ENCODE measurements at regions not wholly inside any gene's neighbourhood (a gene's known extent, or its start where the extent isn't known, plus 50 kb on each side); places are given as distances from the start of the nearest gene placed in this dataset.
"Not testable (repeated sequence)": the region's sequence is repeated elsewhere in the genome, so short reads cannot be mapped to it uniquely, and the experiment has no call there.

DNA sequence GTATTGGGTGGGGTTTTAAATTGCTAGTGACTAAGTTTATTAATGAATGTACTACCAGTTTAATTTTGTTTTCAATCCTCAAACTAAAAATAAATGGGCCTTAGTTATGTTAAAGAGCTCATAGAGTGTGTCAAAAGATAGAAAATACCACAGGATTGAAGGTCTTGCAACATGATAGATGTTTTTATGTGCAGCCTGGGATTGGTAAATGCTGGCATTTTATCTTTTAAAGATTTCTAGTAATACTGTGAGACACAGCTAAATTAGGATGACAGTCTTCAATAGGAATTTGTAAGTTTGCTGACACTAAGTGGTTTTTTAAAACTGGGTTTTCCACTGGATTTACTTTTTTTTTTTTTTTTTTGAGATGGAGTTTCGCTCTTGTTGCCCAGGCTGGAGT, 122.3 kb downstream of the HAUS1 start:
- H3K4me3 ChIP-seq (ENCODE audit: low read length): no peak overlapping the region
- H3K27ac ChIP-seq (ENCODE audit: low read length): no peak overlapping the region
- H3K4me1 ChIP-seq (ENCODE audit: control insufficient read depth, insufficient read depth, low read length): no peaks in the 10 kb centered on the region
- peaks cover 4% of the 10 kb centered on the region for H3K36me3 ChIP-seq (ENCODE audit: control insufficient read depth, insufficient read depth, low read length)
- no peaks in the 10 kb centered on the region for H3K27me3 ChIP-seq (ENCODE audit: control insufficient read depth, insufficient read depth, low read length)
- no peaks in the 10 kb centered on the region for H3K9me3 ChIP-seq (ENCODE audit: control insufficient read depth, low read depth, low read length)
- no peak for DNase-seq
- WGBS (ENCODE audit: insufficient coverage, low lambda C conversion rate): no CpG with 5 or more reads among the region's 1 CpG

GRCh38 chr18:46229641-46230040, 125.5 kb downstream of the HAUS1 start:
- DNase-seq; H3K27me3 ChIP-seq (ENCODE audit: control insufficient read depth, insufficient read depth, low read length); H3K4me1 ChIP-seq (ENCODE audit: control insufficient read depth, insufficient read depth, low read length); H3K36me3 ChIP-seq (ENCODE audit: control insufficient read depth, insufficient read depth, low read length); H3K27ac ChIP-seq (ENCODE audit: low read length); H3K4me3 ChIP-seq (ENCODE audit: low read length); H3K9me3 ChIP-seq (ENCODE audit: control insufficient read depth, low read depth, low read length): not testable (repeated sequence)
- WGBS (ENCODE audit: insufficient coverage, low lambda C conversion rate): 80% methylated on average over 1 of the region's 11 CpGs

DNA sequence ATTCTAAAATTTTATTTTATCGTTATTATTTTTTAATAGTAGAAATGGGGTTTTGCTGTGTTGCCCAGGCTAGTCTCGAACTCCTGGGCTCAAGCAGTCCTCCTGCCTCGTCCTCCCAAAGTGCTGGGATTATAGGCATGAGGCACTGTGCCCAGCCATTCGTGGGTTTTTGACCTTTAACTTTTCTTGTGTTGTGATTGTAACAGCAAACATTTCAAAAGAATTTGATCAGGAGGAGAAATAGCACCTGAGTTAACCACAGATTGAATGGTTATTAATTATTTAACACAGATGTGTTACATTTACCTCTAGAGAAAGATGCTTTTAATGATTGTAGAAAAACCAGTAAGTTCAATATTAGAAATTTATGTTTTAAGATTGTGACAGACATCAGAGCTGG, 132.0 kb downstream of the HAUS1 start:
- no peak overlapping the region for H3K27ac ChIP-seq (ENCODE audit: low read length)
- no peaks in the 10 kb centered on the region for H3K27me3 ChIP-seq (ENCODE audit: control insufficient read depth, insufficient read depth, low read length)
- H3K4me3 ChIP-seq (ENCODE audit: low read length): no peak overlapping the region
- H3K9me3 ChIP-seq (ENCODE audit: control insufficient read depth, low read depth, low read length): no peaks in the 10 kb centered on the region
- WGBS (ENCODE audit: insufficient coverage, low lambda C conversion rate): no CpG with 5 or more reads among the region's 4 CpGs
- no peak for DNase-seq
- H3K36me3 ChIP-seq (ENCODE audit: control insufficient read depth, insufficient read depth, low read length): no peaks in the 10 kb centered on the region
- H3K4me1 ChIP-seq (ENCODE audit: control insufficient read depth, insufficient read depth, low read length): no peaks in the 10 kb centered on the region

- Histone ChIP-seq H3K9me3 (ENCODE audit: control insufficient read depth, low read depth, low read length) (no peaks in the 10 kb centered on the region), H3K4me3 (ENCODE audit: low read length) (no peak overlapping the region), H3K4me1 (ENCODE audit: control insufficient read depth, insufficient read depth, low read length) (no peaks in the 10 kb centered on the region), H3K27ac (ENCODE audit: low read length) (no peak overlapping the region), H3K27me3 (ENCODE audit: control insufficient read depth, insufficient read depth, low read length) (no peaks in the 10 kb centered on the region), H3K36me3 (ENCODE audit: control insufficient read depth, insufficient read depth, low read length) (no peaks in the 10 kb centered on the region)
- 100% methylated on average over 1 of the region's 1 CpG for WGBS (ENCODE audit: insufficient coverage, low lambda C conversion rate)
- no peak for DNase-seq
Measured at GRCh38 chr18:46237891-46238290, 133.7 kb downstream of the HAUS1 start.

DNA sequence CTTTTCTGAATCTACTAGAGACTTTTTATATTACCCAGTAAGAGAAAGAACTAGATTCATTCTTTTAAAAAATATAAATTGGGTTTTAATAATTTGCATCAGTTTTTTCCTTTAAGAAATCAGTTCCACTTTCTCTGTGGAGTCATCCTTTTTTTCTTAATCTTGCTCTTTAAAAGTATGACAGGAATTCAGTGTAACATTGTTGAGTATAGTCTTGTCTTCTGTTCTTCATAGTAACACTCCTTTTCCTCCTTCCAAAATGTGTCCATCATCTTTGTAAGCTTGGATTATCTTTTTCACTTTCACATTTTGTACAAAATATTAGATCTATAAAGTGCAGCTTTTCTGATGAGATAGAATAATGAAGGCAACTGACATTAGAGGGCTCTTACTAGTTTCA, 135.4 kb downstream of the HAUS1 start:
- Histone ChIP-seq H3K9me3 (ENCODE audit: control insufficient read depth, low read depth, low read length) (no peaks in the 10 kb centered on the region), H3K4me3 (ENCODE audit: low read length) (no peak overlapping the region), H3K36me3 (ENCODE audit: control insufficient read depth, insufficient read depth, low read length) (no peaks in the 10 kb centered on the region), H3K27ac (ENCODE audit: low read length) (no peak overlapping the region), H3K27me3 (ENCODE audit: control insufficient read depth, insufficient read depth, low read length) (no peaks in the 10 kb centered on the region), H3K4me1 (ENCODE audit: control insufficient read depth, insufficient read depth, low read length) (no peaks in the 10 kb centered on the region)
- DNase-seq: no peak

GRCh38 chr18:46239998-46240397, 135.8 kb downstream of the HAUS1 start:
- WGBS (ENCODE audit: insufficient coverage, low lambda C conversion rate): no CpG with 5 or more reads among the region's 4 CpGs

GRCh38 chr18:46241393-46241792, 137.2 kb downstream of the HAUS1 start:
- H3K27me3 ChIP-seq (ENCODE audit: control insufficient read depth, insufficient read depth, low read length); H3K9me3 ChIP-seq (ENCODE audit: control insufficient read depth, low read depth, low read length); DNase-seq; H3K36me3 ChIP-seq (ENCODE audit: control insufficient read depth, insufficient read depth, low read length); H3K27ac ChIP-seq (ENCODE audit: low read length); H3K4me1 ChIP-seq (ENCODE audit: control insufficient read depth, insufficient read depth, low read length); H3K4me3 ChIP-seq (ENCODE audit: low read length): not testable (repeated sequence)
- WGBS (ENCODE audit: insufficient coverage, low lambda C conversion rate): 100% methylated on average over 2 of the region's 7 CpGs

More at GRCh38 chr18:46239998-46240397, 135.8 kb downstream of the HAUS1 start:
- H3K27ac ChIP-seq (ENCODE audit: low read length): no peak overlapping the region
- H3K27me3 ChIP-seq (ENCODE audit: control insufficient read depth, insufficient read depth, low read length): no peaks in the 10 kb centered on the region
- DNase-seq: no peak
- H3K9me3 ChIP-seq (ENCODE audit: control insufficient read depth, low read depth, low read length): no peaks in the 10 kb centered on the region
- H3K36me3 ChIP-seq (ENCODE audit: control insufficient read depth, insufficient read depth, low read length): no peaks in the 10 kb centered on the region
- no peak overlapping the region for H3K4me3 ChIP-seq (ENCODE audit: low read length)
- no peaks in the 10 kb centered on the region for H3K4me1 ChIP-seq (ENCODE audit: control insufficient read depth, insufficient read depth, low read length)

DNA sequence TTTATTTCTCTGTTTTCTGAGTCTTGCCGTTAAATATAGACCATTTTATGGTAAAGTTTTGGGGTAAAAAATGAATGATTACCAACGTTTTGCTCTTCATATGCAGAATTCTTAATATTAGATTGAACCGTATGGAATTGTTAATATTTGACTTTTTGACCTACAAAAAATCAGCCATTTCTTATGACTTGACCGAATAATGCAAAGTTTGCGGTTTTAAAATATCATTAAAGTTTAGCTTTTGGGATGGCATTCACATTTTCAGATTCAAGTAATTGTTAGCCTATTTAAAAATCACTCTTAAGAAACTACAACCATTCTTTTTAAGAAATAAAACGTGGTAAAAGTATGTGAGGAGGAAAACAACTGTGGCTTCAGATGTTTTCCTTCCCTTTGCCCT, 138.0 kb downstream of the HAUS1 start:
- H3K9me3 ChIP-seq (ENCODE audit: control insufficient read depth, low read depth, low read length): no peaks in the 10 kb centered on the region
- H3K4me3 ChIP-seq (ENCODE audit: low read length): no peak overlapping the region
- H3K27me3 ChIP-seq (ENCODE audit: control insufficient read depth, insufficient read depth, low read length): no peaks in the 10 kb centered on the region
- no peak for DNase-seq
- WGBS (ENCODE audit: insufficient coverage, low lambda C conversion rate): 100% methylated on average over 1 of the region's 6 CpGs
- H3K4me1 ChIP-seq (ENCODE audit: control insufficient read depth, insufficient read depth, low read length): no peaks in the 10 kb centered on the region
- H3K27ac ChIP-seq (ENCODE audit: low read length): no peak overlapping the region
- H3K36me3 ChIP-seq (ENCODE audit: control insufficient read depth, insufficient read depth, low read length): no peaks in the 10 kb centered on the region

GRCh38 chr18:46243095-46243494, 138.9 kb downstream of the HAUS1 start:
- 0% methylated on average over 1 of the region's 1 CpG for WGBS (ENCODE audit: insufficient coverage, low lambda C conversion rate)

GRCh38 chr18:46243673-46244072, 139.5 kb downstream of the HAUS1 start:
- H3K9me3 ChIP-seq (ENCODE audit: control insufficient read depth, low read depth, low read length): no peaks in the 10 kb centered on the region
- WGBS (ENCODE audit: insufficient coverage, low lambda C conversion rate): 100% methylated on average over 2 of the region's 3 CpGs
- H3K27ac ChIP-seq (ENCODE audit: low read length): no peak overlapping the region
- DNase-seq: no peak
- no peak overlapping the region for H3K4me3 ChIP-seq (ENCODE audit: low read length)
- H3K36me3 ChIP-seq (ENCODE audit: control insufficient read depth, insufficient read depth, low read length): no peaks in the 10 kb centered on the region
- no peaks in the 10 kb centered on the region for H3K27me3 ChIP-seq (ENCODE audit: control insufficient read depth, insufficient read depth, low read length)
- no peaks in the 10 kb centered on the region for H3K4me1 ChIP-seq (ENCODE audit: control insufficient read depth, insufficient read depth, low read length)

More at GRCh38 chr18:46243095-46243494, 138.9 kb downstream of the HAUS1 start:
- H3K4me3 ChIP-seq (ENCODE audit: low read length): no peak overlapping the region
- DNase-seq: no peak
- H3K36me3 ChIP-seq (ENCODE audit: control insufficient read depth, insufficient read depth, low read length): no peaks in the 10 kb centered on the region
- H3K27me3 ChIP-seq (ENCODE audit: control insufficient read depth, insufficient read depth, low read length): no peaks in the 10 kb centered on the region
- H3K4me1 ChIP-seq (ENCODE audit: control insufficient read depth, insufficient read depth, low read length): no peaks in the 10 kb centered on the region
- no peak overlapping the region for H3K27ac ChIP-seq (ENCODE audit: low read length)
- no peaks in the 10 kb centered on the region for H3K9me3 ChIP-seq (ENCODE audit: control insufficient read depth, low read depth, low read length)

DNA sequence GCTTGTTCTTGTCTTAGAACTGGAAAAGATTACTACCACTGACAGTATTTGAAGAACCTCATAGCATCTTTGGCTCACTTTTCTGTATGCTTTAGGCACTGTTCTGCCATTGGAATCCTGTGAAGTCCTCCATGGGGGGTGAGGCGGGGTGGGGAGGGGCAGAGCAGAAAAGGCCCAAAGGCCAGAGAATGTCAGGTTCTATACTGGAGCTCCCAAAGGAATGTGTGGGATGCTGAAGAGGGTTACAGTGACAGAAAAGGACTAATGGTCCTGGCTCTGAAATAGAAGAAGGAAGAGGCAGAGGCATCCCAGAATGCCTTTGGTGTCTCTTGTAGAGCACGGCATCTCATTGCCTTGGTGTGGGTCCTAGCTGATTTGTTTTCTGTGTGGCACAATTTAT, 141.9 kb downstream of the HAUS1 start:
- WGBS (ENCODE audit: insufficient coverage, low lambda C conversion rate): no CpG with 5 or more reads among the region's 2 CpGs
- Histone ChIP-seq H3K4me1 (ENCODE audit: control insufficient read depth, insufficient read depth, low read length) (peaks cover 12% of the 10 kb centered on the region), H3K4me3 (ENCODE audit: low read length) (no peak overlapping the region), H3K27ac (ENCODE audit: low read length) (no peak overlapping the region), H3K9me3 (ENCODE audit: control insufficient read depth, low read depth, low read length) (no peaks in the 10 kb centered on the region), H3K36me3 (ENCODE audit: control insufficient read depth, insufficient read depth, low read length) (no peaks in the 10 kb centered on the region), H3K27me3 (ENCODE audit: control insufficient read depth, insufficient read depth, low read length) (no peaks in the 10 kb centered on the region)
- DNase-seq: no peak

Data from large intestine (tissue), 3 donors.